ENCODE measurements at regions not wholly inside any gene's neighbourhood (a gene's known extent, or its start where the extent isn't known, plus 50 kb on each side); places are given as distances from the start of the nearest gene placed in this dataset.

GRCh38 chr2:17306706-17307105 is 211.5 kb downstream of the RAD51AP2 start:
- no peak for DNase-seq (ENCODE audit: low spot score)

DNA sequence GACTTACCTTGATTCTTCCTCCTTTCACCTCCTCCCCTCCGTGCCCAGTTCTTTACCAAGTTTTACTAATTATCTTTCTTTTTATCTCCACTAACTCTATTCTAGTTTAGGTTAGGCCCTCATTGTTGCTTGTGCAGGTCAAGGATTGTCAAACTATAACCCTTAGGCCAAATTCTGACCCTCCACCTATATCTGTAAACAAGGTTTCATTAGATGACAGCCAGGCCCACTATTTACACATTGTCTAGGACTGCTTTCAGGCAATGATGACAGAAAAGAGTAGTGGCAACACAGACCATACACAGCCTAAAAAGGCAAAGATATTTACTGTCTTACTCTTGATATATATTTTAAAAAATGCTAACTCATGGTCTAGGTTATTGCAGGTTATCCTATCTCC is 212.0 kb downstream of the RAD51AP2 start:
- DNase-seq (ENCODE audit: low spot score): no peak

- DNase-seq (ENCODE audit: low spot score): no peak
Observed at GRCh38 chr2:17303521-17303920, 214.7 kb downstream of the RAD51AP2 start.

- no peak for DNase-seq (ENCODE audit: low spot score)
Observed at GRCh38 chr2:17303054-17303453, 215.2 kb downstream of the RAD51AP2 start.

GRCh38 chr2:17302281-17302680 is 216.0 kb downstream of the RAD51AP2 start:
- DNase-seq (ENCODE audit: low spot score): no peak

- no peak for DNase-seq (ENCODE audit: low spot score)
Observed at GRCh38 chr2:17301437-17301836, 216.8 kb downstream of the RAD51AP2 start.

GRCh38 chr2:17299891-17300540 is 218.2 kb downstream of the RAD51AP2 start:
- DNase-seq (ENCODE audit: low spot score): peak; percentile 15

DNA sequence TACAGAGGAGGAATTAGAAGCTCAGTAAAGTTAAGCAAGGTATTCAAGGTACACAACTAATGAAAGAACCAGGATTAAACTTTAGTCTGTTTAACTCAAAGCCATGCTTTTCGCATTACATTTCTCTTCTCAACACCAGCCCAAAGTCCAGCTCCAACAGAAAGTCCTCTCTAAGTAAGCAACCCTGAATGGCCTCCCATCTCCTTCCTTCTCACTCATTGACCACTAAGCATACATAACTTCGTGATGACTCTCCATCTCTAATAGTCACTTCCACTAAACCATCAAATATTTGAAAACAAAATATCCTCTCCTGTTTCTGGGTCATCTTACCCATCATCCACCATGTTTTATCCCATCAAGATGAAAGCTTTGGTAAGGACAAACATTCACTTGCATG is 219.8 kb downstream of the RAD51AP2 start:
- DNase-seq (ENCODE audit: low spot score): no peak

DNA sequence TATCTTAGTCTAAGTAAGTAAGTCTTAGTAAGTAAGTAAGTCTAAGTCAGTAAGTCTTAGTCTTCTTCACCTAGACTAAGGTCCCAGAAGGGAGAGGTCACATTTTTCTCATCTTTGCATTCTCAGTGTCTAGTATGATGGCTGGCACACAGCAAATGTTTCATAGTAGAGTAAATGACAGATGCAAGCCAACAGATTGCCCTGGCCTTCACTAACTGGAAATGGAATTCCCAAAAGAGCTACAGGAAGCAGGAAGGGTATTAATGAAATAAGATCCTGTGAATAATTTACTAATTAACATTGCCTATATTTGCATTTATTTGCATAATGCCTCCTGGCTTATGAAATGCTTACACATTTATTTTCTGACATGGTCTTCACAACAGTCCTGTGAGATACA is 221.6 kb downstream of the RAD51AP2 start:
- DNase-seq (ENCODE audit: low spot score): no peak

DNA sequence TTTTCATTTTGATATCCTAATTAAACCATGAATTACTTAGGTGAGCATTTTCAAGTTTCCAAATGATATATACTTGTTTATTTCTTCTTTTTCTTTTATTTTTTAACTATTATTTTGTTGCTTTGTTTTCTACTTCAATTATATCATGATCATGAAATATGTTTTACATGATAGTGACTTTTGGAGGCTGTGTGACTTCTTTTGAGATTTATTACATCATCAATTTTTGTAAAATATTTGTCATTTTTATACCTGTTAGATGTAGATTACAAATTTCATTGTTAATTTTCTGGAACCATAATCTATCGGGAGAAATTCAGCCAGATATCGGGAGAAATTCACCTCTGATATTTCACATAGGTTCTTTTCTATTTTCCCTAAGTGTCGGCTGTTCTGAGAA is 228.6 kb downstream of the RAD51AP2 start:
- DNase-seq (ENCODE audit: low spot score): no peak

- no peak for DNase-seq (ENCODE audit: low spot score)
Observed at GRCh38 chr2:17287183-17287582, 231.1 kb downstream of the RAD51AP2 start.

DNA sequence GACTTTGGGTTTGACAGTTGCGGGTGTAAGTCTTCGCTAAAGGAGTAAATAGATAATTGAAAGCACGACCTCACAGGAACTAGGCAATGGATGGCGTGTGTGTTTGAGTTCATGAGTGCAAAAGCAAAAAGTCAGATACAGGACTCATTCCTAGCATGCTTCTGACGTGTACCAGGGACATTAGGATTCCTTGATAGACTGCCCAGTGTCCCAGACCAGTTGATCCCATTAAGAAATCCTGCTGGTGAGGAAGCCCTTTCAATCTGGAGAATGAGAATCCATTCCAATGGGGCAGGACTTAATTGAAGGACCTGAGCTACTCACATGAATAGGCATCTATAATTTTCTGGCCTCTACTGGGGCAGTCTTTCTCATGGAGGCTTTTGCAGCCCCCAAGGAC is 235.4 kb downstream of the RAD51AP2 start:
- no peak for DNase-seq (ENCODE audit: low spot score)

- no peak for DNase-seq (ENCODE audit: low spot score)
Observed at GRCh38 chr2:17282245-17282644, 236.0 kb downstream of the RAD51AP2 start.

GRCh38 chr2:17276220-17276619 is 242.0 kb downstream of the RAD51AP2 start:
- DNase-seq (ENCODE audit: low spot score): no peak

GRCh38 chr2:17272652-17273525 is 245.4 kb downstream of the RAD51AP2 start:
- DNase-seq (ENCODE audit: low spot score): no peak

GRCh38 chr2:17272170-17272569 is 246.1 kb downstream of the RAD51AP2 start:
- DNase-seq (ENCODE audit: low spot score): no peak

GRCh38 chr2:17271416-17271815 is 246.8 kb downstream of the RAD51AP2 start:
- DNase-seq (ENCODE audit: low spot score): no peak

- no peak for DNase-seq (ENCODE audit: low spot score)
Observed at GRCh38 chr2:17270894-17271293, 247.3 kb downstream of the RAD51AP2 start.

- no peak for DNase-seq (ENCODE audit: low spot score)
Observed at GRCh38 chr2:17263570-17263968, 254.7 kb downstream of the RAD51AP2 start.

DNA sequence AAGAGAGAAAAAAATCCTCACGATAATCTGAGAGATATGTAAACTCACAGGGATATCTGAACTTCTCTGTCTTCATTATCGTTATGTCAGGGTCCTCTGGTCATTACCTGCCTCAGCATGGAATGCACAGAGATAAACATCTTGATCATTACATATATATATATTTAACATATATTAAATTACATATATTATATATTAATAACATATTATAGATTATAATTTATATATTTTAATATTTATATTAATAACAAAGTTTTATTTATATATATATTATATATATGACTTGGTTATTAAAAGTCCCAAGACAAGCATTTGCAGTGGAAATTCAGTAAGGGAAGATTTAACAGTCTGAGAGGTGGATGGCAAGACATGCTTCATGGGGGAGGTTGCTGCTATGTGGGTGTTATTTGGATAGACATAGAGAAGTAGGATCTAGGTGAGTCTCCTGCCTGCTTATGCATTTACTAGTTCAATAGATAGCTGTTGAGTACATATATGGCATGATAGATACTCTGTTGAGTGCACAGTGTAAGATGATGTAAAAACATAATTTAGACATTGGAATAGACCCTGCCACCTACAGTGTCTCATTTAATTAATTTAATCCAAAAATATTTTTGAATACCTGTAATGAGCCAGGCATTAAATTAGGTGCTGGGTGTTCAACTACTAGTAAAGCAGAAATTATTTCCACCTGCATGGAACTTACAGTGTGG is 255.2 kb downstream of the RAD51AP2 start:
- DNase-seq (ENCODE audit: low spot score): no peak

- DNase-seq (ENCODE audit: low spot score): no peak
Observed at GRCh38 chr2:17259613-17260012, 258.6 kb downstream of the RAD51AP2 start.

GRCh38 chr2:17258861-17259260 is 259.4 kb downstream of the RAD51AP2 start:
- DNase-seq (ENCODE audit: low spot score): no peak
